Thyroid gland (tissue), 4 donors: ENCODE measurements at regions not wholly inside any gene's neighbourhood (a gene's known extent, or its start where the extent isn't known, plus 50 kb on each side); places are given as distances from the start of the nearest gene placed in this dataset.

Experiments used
- POLR2A ChIP-seq, 2 donors: fragments of 450-650 bp; IDR thresholded peaks; one replicate each; pipeline ENCODE4 v1.6.1; 2017; ENCODE audit warnings: antibody characterized with exemption in 2 of 2, mild to moderate bottlenecking in 2 of 2, moderate library complexity in 1 of 2
- TF ChIP-seq, protein P1 (sequence below), 6 experiments: fragments of 200-600 bp in 3 of 6; fragments of 450-650 bp in 3 of 6; sonication (generic) in 3 of 6; IDR thresholded peaks; one replicate each; pipeline ENCODE4 v1.5.1; 2016 to 2019; ENCODE audit warnings: antibody characterized with exemption in 6 of 6, mild to moderate bottlenecking in 2 of 6, inconsistent platforms in 1 of 6, moderate library complexity in 1 of 6

DNA sequence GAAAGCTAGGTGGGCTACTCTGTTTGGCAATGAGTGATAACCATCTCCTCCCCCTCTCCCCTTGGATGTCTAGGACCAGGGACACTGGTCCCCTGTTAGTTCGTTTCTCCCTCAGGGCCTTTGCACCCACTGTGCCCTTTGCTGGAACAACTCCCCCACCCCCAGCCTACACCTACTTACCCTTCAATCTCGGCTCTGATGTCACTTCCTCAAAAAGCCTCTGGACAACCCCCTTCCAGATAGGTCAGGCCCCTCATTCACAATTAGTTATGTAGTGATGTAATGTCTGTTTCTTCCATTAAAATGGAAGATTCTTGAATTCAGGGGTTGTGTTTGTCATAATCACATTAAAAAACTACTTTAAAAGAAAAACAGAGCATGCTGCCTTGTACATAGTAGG is 152.9 kb downstream of the SNX10 start:
- TF ChIP-seq, protein P1, sequence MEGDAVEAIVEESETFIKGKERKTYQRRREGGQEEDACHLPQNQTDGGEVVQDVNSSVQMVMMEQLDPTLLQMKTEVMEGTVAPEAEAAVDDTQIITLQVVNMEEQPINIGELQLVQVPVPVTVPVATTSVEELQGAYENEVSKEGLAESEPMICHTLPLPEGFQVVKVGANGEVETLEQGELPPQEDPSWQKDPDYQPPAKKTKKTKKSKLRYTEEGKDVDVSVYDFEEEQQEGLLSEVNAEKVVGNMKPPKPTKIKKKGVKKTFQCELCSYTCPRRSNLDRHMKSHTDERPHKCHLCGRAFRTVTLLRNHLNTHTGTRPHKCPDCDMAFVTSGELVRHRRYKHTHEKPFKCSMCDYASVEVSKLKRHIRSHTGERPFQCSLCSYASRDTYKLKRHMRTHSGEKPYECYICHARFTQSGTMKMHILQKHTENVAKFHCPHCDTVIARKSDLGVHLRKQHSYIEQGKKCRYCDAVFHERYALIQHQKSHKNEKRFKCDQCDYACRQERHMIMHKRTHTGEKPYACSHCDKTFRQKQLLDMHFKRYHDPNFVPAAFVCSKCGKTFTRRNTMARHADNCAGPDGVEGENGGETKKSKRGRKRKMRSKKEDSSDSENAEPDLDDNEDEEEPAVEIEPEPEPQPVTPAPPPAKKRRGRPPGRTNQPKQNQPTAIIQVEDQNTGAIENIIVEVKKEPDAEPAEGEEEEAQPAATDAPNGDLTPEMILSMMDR (IDR thresholded peaks at IDR 0.05) = no peak
- no peak for TF ChIP-seq POLR2A (IDR thresholded peaks at IDR 0.05)
